ENCODE measurements at regions not wholly inside any gene's neighbourhood (a gene's known extent, or its start where the extent isn't known, plus 50 kb on each side); places are given as distances from the start of the nearest gene placed in this dataset.

- Mint-ChIP-seq H3K27ac (ENCODE audit: unreplicated experiment) (no peak overlapping the region), H3K27me3 (ENCODE audit: low read depth) (peaks cover 21% of the 10 kb centered on the region), H3K4me3 (no peak overlapping the region), H3K36me3 (ENCODE audit: low read depth) (no peaks in the 10 kb centered on the region), H3K4me1 (peaks cover 7% of the 10 kb centered on the region), H3K9me3 (no peaks in the 10 kb centered on the region)
- TF ChIP-seq, protein P1, sequence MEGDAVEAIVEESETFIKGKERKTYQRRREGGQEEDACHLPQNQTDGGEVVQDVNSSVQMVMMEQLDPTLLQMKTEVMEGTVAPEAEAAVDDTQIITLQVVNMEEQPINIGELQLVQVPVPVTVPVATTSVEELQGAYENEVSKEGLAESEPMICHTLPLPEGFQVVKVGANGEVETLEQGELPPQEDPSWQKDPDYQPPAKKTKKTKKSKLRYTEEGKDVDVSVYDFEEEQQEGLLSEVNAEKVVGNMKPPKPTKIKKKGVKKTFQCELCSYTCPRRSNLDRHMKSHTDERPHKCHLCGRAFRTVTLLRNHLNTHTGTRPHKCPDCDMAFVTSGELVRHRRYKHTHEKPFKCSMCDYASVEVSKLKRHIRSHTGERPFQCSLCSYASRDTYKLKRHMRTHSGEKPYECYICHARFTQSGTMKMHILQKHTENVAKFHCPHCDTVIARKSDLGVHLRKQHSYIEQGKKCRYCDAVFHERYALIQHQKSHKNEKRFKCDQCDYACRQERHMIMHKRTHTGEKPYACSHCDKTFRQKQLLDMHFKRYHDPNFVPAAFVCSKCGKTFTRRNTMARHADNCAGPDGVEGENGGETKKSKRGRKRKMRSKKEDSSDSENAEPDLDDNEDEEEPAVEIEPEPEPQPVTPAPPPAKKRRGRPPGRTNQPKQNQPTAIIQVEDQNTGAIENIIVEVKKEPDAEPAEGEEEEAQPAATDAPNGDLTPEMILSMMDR (conservative IDR thresholded peaks at IDR 0.05), result no peak
- no peak for DNase-seq (ENCODE audit: low read depth, low spot score)
These were observed 250.7 kb downstream of the MAF start for GRCh38 chr16:79349803-79350202.

DNA sequence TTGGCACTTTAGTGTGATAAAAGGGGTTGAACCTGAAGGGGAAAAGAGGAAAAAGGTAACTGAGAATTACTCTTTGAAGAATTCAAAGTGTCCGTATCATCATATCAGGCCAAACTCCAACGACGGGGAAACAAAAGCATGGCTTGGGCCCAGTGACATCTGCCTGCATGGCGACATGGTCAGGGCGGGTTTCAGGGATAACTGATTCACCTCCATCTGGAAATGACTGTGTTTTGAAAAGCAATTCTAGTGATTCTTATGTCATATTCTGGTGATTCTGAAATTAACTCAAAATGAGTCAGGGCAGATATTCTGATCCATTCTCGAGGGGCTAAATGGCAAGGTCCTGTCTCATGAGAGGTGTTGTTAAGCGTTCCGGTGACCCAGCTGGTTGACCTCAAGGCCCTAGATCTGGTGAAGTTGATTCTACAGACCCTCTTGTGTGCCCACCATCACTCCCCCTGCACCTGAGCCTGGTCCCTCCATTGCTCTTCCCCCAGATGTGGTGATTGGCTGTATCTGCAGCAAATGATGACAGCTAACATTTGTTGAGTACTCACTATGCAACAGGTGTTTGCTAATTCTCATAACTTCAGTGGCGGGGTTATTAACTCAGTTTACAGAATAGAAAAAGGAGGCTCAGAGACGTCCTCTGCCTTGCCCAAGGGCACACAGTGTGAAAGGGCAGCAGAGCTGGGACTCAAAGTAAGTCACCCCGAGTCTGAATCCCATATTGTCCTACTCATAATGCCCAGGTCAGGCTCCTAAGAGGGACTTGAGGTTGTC, 251.8 kb downstream of the MAF start:
- no peak for DNase-seq (ENCODE audit: low read depth, low spot score)
- no peak overlapping the region for H3K27ac Mint-ChIP-seq (ENCODE audit: unreplicated experiment)
- TF ChIP-seq, protein P1 (conservative IDR thresholded peaks at IDR 0.05), result no peak
- peaks cover 7% of the 10 kb centered on the region for H3K4me1 Mint-ChIP-seq
- H3K4me3 Mint-ChIP-seq, result no peak overlapping the region
- no peaks in the 10 kb centered on the region for H3K36me3 Mint-ChIP-seq (ENCODE audit: low read depth)
- no peaks in the 10 kb centered on the region for H3K9me3 Mint-ChIP-seq
- peaks cover 21% of the 10 kb centered on the region for H3K27me3 Mint-ChIP-seq (ENCODE audit: low read depth)

- TF ChIP-seq, protein P1 (conservative IDR thresholded peaks at IDR 0.05), result no peak
- peaks cover 3% of the 10 kb centered on the region for H3K9me3 Mint-ChIP-seq
- H3K36me3 Mint-ChIP-seq (ENCODE audit: low read depth), result no peaks in the 10 kb centered on the region
These were observed 253.3 kb downstream of the MAF start for GRCh38 chr16:79347277-79347676.

GRCh38 chr16:79339863-79340262, 260.7 kb downstream of the MAF start:
- H3K27me3 Mint-ChIP-seq (ENCODE audit: low read depth), result no peaks in the 10 kb centered on the region
- no peaks in the 10 kb centered on the region for H3K4me1 Mint-ChIP-seq
- no peaks in the 10 kb centered on the region for H3K36me3 Mint-ChIP-seq (ENCODE audit: low read depth)
- TF ChIP-seq, protein P1 (conservative IDR thresholded peaks at IDR 0.05), result no peak
- H3K9me3 Mint-ChIP-seq, result peaks cover 3% of the 10 kb centered on the region
- H3K4me3 Mint-ChIP-seq, result no peak overlapping the region
- no peak overlapping the region for H3K27ac Mint-ChIP-seq (ENCODE audit: unreplicated experiment)
- no peak for DNase-seq (ENCODE audit: low read depth, low spot score)

More at GRCh38 chr16:79347277-79347676, 253.3 kb downstream of the MAF start:
- Mint-ChIP-seq H3K27ac (ENCODE audit: unreplicated experiment) (no peak overlapping the region), H3K27me3 (ENCODE audit: low read depth) (peaks cover 21% of the 10 kb centered on the region), H3K4me1 (peaks cover 7% of the 10 kb centered on the region), H3K4me3 (no peak overlapping the region)
- DNase-seq (ENCODE audit: low read depth, low spot score), result no peak

GRCh38 chr16:79337906-79338305, 262.6 kb downstream of the MAF start:
- no peak overlapping the region for H3K27ac Mint-ChIP-seq (ENCODE audit: unreplicated experiment)
- H3K27me3 Mint-ChIP-seq (ENCODE audit: low read depth), result no peaks in the 10 kb centered on the region
- no peak overlapping the region for H3K4me3 Mint-ChIP-seq
- no peaks in the 10 kb centered on the region for H3K4me1 Mint-ChIP-seq
- H3K36me3 Mint-ChIP-seq (ENCODE audit: low read depth), result no peaks in the 10 kb centered on the region
- peaks cover 3% of the 10 kb centered on the region for H3K9me3 Mint-ChIP-seq
- DNase-seq (ENCODE audit: low read depth, low spot score), result no peak
- TF ChIP-seq, protein P1 (conservative IDR thresholded peaks at IDR 0.05), result no peak
